HG03135 (cell line): ENCODE measurements at regions not wholly inside any gene's neighbourhood (a gene's known extent, or its start where the extent isn't known, plus 50 kb on each side); places are given as distances from the start of the nearest gene placed in this dataset.

Source experiments
- ATAC-seq: cut with Tn5 transposase; IDR thresholded peaks from one replicate; pipeline ENCODE4 v1.9.1; 2021; ENCODE audit warnings: mild to moderate bottlenecking, moderate library complexity; ENCODE audit not compliant: unreplicated experiment

DNA sequence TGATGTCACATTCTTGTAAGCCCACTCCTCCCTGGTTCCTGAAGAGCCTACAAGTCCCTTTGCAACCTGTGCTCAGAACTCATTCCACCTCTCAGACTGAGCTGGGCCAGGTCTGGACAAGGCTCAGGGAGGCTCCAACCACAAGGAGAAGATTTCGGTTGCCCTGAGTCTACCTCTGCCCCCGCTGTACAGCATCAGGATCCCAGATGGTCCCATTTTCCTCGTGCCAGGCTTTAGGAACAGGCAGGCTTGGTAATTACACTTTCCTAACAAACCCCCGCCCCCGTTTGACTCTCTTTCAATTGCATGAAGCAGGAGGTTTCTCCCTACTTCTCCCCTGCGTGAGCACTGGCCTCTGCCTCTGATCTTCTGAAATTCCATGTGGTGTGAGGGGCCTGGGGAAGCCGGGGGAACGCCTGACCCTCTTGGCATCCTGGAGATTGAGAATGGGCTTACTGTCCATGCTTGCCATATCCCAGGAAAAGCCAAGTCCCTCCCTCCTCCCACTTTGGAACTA, 86.9 kb upstream of the CTNNA1 start:
- ATAC-seq: no peak

DNA sequence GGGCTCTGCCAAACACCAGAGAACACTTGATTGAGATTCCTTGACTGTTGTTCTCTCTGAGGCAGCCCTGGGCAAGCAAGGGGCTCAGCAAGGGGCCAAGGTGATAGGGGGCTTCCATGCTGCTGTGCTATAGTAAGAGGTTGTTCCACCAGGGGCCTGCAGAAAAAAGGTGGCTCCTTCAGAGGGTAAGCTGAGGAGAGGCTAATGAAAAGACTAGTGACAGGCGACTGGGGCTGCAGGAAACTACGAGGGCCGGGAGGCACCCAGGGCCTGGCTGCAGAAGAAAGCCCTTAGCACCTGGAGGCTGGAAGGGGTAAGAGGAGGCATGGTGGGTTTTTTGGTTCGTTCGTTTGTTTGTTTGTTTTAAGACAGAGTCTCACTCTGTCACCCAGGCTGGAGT, 88.0 kb upstream of the CTNNA1 start:
- ATAC-seq: no peak

DNA sequence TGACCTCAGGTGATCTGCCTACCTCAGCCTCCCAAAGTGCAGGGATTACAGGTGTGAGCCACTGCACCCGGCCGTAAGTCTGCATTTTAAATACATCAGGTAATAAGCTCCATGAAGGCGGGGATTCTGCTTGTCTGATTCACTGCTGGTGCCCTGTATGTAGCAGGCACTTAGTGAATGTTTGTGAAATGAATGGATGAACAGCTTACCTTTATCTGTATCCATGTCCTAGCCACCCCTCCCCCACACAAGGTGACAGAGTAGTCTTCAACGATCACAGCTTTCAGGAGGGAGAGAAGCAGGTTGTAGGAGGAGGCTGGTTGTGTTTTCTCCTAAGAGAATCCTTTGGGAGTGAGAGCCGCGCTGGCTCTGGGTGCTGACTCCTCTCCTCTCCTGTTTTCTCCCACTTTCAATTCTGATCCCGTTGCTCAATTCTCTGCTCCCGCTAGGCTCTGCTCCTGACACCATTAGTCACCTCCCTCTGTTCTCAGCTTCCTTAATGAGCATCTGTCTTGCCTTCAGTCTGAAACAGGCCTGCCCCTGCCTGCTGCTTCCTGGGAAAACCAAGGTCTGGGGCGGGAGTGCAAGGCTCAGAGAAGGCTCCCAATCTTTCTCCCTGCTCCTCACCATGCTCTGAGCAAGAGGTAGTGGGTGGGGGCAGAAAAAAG, 88.8 kb upstream of the CTNNA1 start:
- no peak for ATAC-seq

DNA sequence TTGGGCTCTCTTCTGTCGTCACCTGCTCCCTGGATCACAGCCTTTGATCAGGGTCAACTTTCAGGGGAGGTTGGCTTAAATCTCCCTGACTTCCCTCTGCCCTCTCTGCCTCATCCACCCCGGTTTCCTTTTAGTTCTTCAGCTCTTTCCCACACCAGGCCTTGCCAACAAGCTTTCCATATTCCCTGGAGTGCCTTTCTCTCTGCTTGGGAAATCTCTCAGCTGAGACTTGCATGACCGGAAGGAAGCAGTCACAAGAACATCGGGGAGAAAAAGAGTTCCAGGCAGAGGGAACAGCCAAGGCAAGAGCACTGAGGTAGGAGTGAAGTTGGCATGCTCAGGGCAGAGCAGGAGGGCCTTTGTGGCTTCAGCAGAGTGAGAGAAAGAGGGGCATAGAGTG, 88.4 kb upstream of the HSPA9 start:
- ATAC-seq: no peak

DNA sequence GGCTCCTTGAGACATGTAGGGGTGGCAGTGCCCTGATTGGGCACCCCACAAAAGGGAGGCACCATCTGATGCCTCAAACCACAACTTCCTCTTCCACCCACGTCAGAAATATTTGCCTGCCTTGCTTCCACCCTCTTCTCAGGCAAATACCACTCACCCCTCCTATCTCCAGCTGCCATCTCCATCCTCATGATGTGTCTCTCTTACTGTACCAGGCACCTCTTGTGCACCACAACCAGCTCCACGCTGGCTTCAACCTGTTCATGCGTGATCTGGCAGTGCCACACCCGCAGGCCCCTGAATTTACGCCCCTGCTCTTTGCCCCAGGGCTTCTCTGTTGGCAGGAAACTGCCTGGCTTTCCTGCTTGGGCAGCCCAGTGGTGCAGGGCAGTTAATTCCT, 87.8 kb upstream of the HSPA9 start:
- ATAC-seq: no peak

DNA sequence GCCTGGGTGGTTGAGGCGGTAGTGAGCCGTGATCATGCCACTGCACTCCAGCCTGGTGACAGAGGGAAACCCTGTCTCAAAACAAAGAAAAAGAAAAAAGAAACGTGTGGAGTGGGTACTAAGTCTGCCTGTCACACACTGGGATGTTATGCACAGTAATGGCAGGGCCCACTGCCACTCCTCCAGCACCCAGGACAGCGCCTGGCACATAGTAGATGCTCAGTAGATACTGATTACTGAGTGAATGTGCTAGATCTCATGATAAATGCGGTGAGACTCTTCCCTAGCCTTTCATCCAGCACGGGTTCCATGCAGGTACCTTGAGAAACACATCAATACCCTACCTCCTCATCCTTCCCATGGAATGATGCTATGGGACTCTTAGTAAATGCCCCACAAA, 87.4 kb upstream of the HSPA9 start:
- ATAC-seq: no peak

DNA sequence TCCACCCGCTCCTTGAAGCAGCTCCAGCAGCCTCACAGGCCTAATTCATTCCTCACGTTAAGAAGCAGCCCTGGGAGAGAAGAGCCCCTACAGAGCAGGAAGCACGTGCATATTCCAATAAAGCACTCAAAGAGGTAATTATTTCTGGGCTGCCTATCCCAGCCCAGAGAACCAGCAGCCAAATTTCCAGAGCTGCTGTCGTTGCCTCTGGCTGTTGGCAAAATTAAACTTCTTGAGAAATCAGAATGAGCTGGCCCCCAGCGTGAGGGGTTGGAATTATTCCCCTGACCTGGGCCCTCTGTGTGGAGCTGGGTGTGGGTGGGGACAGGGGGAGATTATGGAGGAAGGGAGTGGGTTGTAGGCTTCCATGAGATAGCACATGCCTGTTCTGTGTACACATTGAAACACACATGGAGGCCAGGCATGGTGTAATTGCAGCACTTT, 86.8 kb upstream of the HSPA9 start:
- ATAC-seq: no peak

DNA sequence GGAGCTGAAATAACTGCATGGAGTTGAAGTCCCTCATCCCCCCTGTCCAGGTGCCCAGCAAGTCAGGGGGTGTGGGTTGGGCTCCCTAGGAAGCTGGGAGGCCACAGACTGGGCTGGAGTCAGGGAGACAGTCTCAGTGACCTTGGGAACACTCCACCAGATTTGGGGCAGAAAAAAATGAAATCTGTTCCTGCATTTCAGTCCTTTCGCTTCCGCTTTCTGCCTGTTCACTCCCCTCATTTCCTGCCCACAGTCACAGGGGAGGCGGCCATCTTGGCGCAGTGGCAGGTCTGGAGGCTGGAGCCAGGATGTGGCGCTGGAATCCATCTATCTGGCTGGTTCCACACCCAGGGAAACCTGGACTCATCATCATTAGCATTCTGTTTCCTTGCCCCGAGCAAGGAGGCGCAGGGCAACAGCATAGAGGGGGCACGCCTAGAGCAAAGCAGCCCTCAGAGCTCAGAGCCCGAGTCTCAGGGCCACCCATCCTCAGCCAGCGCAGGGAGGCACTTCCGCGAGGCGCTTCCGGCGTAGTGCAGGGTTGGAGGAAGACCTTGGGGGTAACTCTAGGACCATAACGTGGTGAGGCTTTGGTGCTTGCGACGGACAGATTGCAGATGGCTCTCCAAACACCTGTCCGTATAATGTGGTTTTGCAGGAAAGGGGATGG, 86.2 kb upstream of the HSPA9 start:
- no peak for ATAC-seq

DNA sequence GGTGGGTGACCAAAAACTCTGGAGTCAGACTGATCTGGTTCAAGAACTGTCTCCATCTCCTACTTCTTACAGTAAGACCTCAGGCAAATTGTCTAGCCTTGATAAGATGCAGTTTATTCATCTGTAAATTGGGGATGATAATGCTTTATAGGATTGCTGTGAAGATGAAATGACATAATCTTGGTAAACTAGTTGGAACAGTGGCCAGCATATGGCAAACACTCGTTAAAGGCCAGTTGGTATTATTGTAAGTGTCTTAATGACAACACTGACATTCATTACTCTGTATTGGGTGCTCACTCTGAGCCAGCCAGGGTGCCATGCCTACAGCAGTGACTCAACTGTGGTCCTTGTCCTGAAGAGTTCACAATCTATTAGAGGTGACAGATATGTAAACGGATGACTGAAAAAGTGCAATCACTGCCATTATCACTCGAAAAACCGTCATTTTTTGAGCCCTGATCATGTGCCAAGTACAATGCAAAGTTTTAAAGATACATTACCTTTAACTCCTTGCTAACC, 84.9 kb upstream of the HSPA9 start:
- ATAC-seq: no peak

DNA sequence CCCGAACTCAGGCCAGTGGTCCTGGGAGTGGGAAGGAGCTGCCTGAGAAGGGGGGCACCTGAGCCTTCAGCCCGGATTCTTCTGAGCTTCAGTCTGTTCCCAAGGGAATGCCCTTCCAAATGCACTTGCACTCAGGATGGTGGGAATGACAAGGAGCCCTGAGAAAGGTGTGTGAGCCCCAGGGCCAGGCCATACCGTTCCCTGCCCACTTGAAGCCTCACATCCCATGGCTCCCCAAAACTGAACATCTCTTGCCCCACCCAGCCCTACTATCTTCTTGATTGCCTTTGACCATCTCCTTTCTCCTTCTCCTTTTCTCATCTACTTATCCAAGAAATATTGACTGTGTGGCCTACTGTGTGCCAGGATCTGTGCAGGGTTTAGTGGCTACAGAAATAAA, 84.4 kb upstream of the HSPA9 start:
- ATAC-seq: no peak

DNA sequence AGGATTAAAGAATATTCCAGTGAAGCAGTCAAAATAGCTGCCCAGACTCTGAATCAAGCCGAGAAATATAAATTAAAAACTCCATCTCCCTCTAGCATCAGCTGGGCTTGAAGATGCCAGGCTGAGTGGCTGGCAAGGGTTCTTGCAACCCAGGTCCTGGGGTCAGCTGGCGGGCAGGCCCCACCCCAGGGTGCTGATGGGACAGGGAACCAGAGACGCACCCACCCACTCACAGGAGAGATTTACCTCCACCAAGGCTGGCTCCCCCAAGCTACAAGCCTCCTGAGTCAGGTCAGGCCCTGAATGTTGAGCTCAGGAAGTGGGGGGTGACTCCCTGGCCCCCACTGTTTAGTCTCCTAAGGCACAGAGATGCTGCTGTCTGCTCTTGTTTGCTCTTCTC, 83.9 kb upstream of the HSPA9 start:
- ATAC-seq: no peak

DNA sequence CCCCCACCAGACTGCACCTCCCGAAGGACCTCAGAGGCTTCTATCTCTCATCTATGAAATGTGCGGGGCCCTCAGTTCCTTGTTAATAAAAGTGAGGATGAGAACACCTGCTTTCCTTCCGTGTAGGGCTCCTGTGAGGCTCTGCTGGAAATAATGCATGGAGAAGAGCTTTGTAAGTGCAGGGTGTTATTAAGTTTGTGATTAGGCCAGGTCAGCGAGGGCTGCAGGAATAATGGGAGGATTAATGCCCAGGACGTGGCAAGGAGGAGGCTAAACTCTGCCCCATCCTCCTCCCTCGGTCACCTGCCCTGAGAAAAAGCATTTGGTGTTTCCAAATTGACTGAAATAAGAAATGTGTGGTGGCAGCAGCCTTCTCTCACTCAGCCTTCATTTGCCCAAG, 83.5 kb upstream of the HSPA9 start:
- ATAC-seq: no peak

DNA sequence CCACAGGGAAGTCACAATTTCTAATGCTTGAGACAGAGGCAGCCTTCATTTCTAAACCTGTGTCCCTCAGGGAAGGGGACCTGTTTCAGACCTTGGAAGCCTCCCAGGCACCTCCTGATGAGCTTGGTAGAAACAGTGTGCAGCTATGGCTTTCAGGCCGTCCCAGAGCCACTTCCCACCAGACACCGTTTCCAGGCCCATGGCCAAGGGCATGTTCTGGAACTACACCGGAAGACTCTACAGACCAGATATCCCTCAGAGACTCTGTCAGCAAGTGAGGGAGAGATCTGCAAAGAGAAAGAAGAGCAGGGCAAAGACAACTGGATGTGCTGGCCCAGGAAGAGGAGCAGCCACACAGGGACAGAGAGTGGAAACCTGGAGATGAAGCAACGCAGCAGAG, 82.2 kb upstream of the HSPA9 start:
- no peak for ATAC-seq

DNA sequence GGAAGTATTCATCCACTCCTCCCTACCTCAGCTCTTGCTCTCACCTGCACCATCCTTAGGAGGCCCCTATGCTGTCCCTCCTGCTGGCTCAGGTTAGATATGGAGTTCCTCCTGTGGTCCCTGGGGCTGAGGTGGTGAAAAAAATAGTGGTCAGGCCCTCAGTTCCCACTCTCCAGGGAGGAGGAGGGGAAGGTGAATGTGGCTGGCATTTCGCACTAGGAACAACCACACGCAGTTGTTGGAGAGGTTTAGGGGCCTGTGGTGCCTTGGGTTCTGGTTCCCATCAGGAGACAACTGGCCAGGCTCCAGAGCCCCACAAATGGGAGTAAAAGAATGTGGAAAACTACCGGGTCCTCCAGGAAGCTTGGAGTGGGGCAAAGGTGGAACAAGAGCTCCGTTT, 81.7 kb upstream of the HSPA9 start:
- no peak for ATAC-seq

DNA sequence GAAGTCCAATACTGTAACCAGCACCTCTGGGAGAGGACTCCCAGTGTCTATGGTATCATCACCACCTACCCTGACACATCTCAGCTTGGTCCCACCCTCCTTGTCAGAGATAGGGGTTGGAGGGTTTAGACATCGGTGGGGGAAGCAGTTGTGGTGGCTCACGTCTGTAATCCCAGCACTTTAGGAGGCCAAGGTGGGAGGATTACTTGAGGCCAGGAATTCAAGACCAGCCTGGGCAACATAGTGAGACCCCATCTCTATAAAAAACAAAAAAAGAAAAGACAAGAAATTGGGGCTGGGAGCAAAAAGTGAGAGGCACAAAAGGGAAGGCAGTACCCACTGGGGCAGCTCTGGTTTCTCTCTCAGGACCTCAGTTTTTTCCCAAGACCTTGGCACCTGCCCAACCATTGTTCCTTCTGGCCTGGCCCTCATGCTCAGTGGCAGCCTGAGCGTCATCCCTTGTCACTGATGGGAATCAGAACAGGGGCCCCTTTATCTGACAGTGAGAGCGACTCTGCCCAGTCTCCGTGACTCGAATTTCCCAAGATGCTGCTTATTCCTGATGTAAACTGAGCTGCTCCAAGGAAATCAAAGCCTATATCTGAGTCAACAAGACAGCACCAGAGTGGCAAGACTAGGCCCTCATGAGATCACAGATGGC, 80.5 kb upstream of the HSPA9 start:
- no peak for ATAC-seq

DNA sequence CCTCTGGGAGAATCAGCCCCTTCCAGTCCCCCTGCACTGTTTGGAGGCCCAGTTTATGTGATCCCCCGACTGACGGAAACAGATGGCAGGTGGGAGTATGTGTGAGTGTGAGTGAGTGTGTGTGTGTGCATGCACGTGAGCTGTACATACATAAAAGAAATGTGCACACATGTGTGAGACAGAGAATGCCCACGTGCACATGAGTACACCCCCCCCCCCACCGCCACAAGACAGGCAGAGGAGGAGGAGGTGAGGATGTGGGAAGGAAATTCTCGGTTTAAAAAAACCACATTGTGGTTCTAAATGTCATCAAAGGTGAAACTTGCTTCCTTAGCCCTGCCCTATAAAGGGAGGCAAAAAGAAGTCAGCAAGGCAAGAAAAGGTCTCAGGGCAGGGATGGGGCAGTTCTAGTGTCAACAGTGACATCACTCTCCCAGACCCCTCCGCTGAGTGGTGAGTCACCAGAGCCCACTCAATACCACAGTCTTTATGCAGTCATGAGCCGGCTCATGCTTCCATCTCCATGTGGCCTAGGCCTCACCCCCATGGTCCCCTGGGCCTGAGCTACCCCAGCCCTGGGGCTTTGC, 79.2 kb upstream of the HSPA9 start:
- ATAC-seq: peak; percentile 58

DNA sequence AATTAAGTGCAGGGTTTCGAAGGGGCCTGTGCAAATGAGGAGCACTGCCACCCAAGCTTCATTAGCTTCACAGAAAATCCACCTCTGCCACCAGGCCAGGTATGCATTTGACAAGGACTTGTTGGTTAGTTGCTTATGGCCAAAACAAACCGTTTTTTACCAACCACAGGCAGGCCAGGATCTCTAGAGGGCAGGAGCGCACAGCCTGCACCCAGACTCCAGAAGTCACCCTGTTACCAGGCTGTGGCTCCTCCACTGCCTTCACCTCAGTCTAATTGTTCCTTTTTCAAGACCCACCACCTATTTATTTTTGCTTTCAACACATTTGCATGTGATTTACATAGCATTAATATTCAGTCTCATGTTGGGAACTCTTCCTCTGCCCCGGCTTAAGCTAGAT, 78.3 kb upstream of the HSPA9 start:
- ATAC-seq: no peak

DNA sequence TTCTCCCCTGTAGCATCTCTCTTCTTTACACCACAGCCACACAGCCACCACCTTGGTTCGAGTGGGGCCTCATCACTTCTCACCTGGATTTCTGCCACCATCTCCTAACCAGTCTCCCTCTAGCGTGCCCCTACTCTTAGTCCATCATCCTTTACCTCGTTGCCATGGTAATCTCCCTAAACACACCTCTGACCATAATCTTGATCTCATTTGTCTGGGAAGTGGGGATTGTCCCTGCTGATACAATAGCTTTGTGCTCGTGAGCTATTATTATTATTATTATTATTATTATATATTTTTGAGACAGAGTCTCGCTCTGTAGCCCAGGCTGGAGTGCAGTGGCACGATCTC, 76.5 kb upstream of the HSPA9 start:
- no peak for ATAC-seq

DNA sequence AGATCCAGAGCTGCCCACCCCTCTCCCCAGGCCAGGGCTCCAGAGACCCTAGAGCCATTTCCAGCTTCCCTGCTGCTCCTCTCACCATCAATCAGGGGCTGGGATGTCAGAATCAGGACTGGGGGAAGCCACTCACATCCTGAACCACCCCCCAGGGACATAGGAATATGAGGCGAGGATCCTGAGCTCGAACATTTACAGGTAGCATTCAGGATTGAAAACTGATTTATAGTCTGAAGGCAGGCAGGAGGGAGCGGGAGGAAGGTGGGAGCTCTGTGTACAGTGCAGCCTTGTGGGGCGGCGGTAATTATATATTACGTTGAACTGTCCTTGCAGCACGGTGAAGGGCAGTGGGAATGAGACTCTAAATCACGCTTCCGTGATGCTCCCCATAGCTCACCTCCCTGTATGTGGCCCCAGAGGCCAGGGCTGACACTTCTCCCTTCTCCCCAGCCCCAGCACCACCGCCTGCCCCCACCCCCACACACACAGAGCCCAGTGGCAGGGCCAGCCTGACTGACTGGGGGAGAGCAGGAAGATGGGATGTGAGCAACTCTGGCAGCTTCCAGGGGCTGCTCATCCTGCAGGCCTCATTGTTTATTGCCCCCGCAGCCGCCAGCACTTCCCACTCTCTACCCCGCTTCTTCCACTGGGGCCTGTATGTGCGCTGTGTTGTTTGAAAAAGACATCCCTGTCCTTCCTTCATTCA, 76.0 kb upstream of the HSPA9 start:
- ATAC-seq: no peak

DNA sequence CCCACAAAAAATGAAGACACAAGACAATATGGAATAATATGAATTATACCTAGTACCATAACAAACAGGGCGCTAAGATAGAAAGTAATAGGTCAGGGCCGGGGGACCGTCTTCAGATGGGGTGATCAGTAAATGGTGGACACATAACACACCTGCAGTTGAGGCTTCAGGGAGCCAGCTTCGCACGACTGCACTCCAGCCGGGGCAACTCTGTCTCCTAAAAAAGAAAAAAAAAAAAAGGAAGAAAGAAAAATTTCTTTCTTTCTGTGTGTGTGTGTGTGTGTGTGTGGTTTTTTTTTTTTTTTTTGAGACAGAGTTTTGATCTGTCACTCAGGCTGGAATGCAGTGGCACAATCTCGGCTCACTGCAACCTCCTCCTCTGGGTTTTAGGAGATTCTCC, 75.0 kb upstream of the HSPA9 start:
- no peak for ATAC-seq

DNA sequence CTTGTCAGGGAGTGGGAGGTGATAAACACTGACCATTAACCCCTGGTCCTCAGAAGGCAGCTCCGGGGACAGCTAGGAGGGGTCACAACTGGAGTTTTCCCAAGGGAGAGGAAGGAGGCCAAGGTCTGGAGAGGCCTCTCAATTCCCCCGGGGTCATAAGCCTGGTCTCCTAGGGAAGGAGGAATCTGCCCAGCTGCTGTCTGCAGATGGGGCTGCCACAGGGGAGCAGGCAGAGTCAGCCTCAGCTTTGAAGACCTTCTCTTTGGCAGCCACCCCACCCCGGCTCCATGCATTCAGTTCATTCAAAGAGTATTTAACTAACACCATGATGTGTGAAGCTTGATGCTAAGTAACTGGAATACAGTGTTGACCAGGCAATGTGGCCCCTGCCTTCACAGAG, 74.6 kb upstream of the HSPA9 start:
- ATAC-seq: no peak
